Astrocyte (in vitro differentiated cells and primary cell): ENCODE measurements at regions not wholly inside any gene's neighbourhood (a gene's known extent, or its start where the extent isn't known, plus 50 kb on each side); places are given as distances from the start of the nearest gene placed in this dataset.

Source experiments
- DNase-seq: peaks from one replicate; pipeline ENCODE4 v3.0.0-alpha.2; 2010; ENCODE audit warnings: low read depth
- FAIRE-seq: peaks from 2 replicates; lab custom pipeline; 2011; peaks lifted over from hg19 to GRCh38; lab: Jason Lieb, UNC
- H2AFZ ChIP-seq: 2 replicates; pipeline ENCODE4 v1.6.0; 2012; ENCODE audit warnings: low read depth, low read length, inconsistent platforms
- H3K27ac ChIP-seq: 2 replicates; pipeline ENCODE4 v1.5.1; 2011; ENCODE audit warnings: low read depth, low read length, inconsistent platforms
- H3K27me3 ChIP-seq: 2 replicates; pipeline ENCODE4 v1.6.0; 2011; ENCODE audit warnings: low read length, inconsistent platforms; ENCODE audit not compliant: insufficient read depth
- H3K36me3 ChIP-seq: 2 replicates; pipeline ENCODE4 v1.5.1; 2011; ENCODE audit warnings: low read length, inconsistent platforms; ENCODE audit not compliant: insufficient read depth
- H3K4me1 ChIP-seq: 2 replicates; pipeline ENCODE4 v1.5.1; 2011; ENCODE audit warnings: low read length, inconsistent platforms; ENCODE audit not compliant: insufficient read depth
- H3K4me2 ChIP-seq: 2 replicates; pipeline ENCODE4 v1.6.0; 2012; ENCODE audit warnings: low read length, inconsistent platforms
- H3K4me3 ChIP-seq: 2 replicates; pipeline ENCODE4 v1.5.1; 2011; ENCODE audit warnings: low read depth, mild to moderate bottlenecking, low read length, inconsistent platforms; ENCODE audit not compliant: insufficient read depth
- H3K79me2 ChIP-seq: 2 replicates; pipeline ENCODE4 v1.6.0; 2012; ENCODE audit warnings: mild to moderate bottlenecking, low read length, inconsistent platforms; ENCODE audit not compliant: insufficient read depth
- H3K9ac ChIP-seq: 2 replicates; pipeline ENCODE4 v1.6.0; 2012; ENCODE audit warnings: mild to moderate bottlenecking, low read length, inconsistent platforms
- H3K9me3 ChIP-seq: 2 replicates; pipeline ENCODE4 v1.5.1; 2012; ENCODE audit warnings: low read depth, mild to moderate bottlenecking, low read length, inconsistent platforms; ENCODE audit not compliant: insufficient read depth
- H4K20me1 ChIP-seq: 2 replicates; pipeline ENCODE4 v1.6.0; 2012; ENCODE audit warnings: low read length, inconsistent platforms; ENCODE audit not compliant: insufficient read depth
- H3K27ac Mint-ChIP-seq: one replicate; pipeline ENCODE4 v1.8.0; 2021; ENCODE audit warnings: mild to moderate bottlenecking, mixed read lengths; ENCODE audit not compliant: unreplicated experiment
- H3K27me3 Mint-ChIP-seq: one replicate; pipeline ENCODE4 v1.8.0; 2021; ENCODE audit warnings: low read depth, mixed read lengths; ENCODE audit not compliant: unreplicated experiment
- H3K36me3 Mint-ChIP-seq: one replicate; pipeline ENCODE4 v1.8.0; 2021; ENCODE audit warnings: low read depth, mixed read lengths; ENCODE audit not compliant: unreplicated experiment
- H3K4me1 Mint-ChIP-seq: one replicate; pipeline ENCODE4 v1.8.0; 2021; ENCODE audit warnings: low read depth, mixed read lengths; ENCODE audit not compliant: unreplicated experiment
- H3K4me3 Mint-ChIP-seq: one replicate; pipeline ENCODE4 v1.8.0; 2021; ENCODE audit warnings: mild to moderate bottlenecking, moderate library complexity, mixed read lengths; ENCODE audit not compliant: unreplicated experiment
- H3K9me3 Mint-ChIP-seq: one replicate; pipeline ENCODE4 v1.8.0; 2021; ENCODE audit warnings: mild to moderate bottlenecking, mixed read lengths; ENCODE audit not compliant: unreplicated experiment
- CTCF ChIP-seq: IDR thresholded peaks from 2 replicates; pipeline ENCODE4 v1.5.1; 2011; ENCODE audit warnings: low read depth, mild to moderate bottlenecking, inconsistent platforms, low read length, moderate library complexity; ENCODE audit not compliant: insufficient read depth
- EZH2 ChIP-seq: IDR thresholded peaks from 2 replicates; pipeline ENCODE4 v1.6.1; 2012; ENCODE audit warnings: mild to moderate bottlenecking, low read length, inconsistent platforms; ENCODE audit not compliant: insufficient read depth

GRCh38 chr13:80086304-80086721 is 254.6 kb downstream of the SPRY2 start:
- no peak overlapping the region for H2AFZ ChIP-seq
- H4K20me1 ChIP-seq, result no peaks in the 10 kb centered on the region
- no peak overlapping the region for H3K27ac ChIP-seq
- Mint-ChIP-seq H3K36me3 (no peaks in the 10 kb centered on the region), H3K9me3 (peaks cover 3% of the 10 kb centered on the region), H3K27ac (no peak overlapping the region), H3K4me3 (no peak overlapping the region), H3K4me1 (peaks cover 35% of the 10 kb centered on the region), H3K27me3 (no peaks in the 10 kb centered on the region)
- TF ChIP-seq CTCF (no peak), EZH2 (no peak)
- H3K4me1 ChIP-seq, result peaks cover 24% of the 10 kb centered on the region
- no peaks in the 10 kb centered on the region for H3K9me3 ChIP-seq
- no peaks in the 10 kb centered on the region for H3K36me3 ChIP-seq
- H3K27me3 ChIP-seq, result no peaks in the 10 kb centered on the region
- FAIRE-seq, result no peak
- H3K4me3 ChIP-seq, result no peak overlapping the region
- no peaks in the 10 kb centered on the region for H3K79me2 ChIP-seq
- H3K4me2 ChIP-seq, result peak overlapping the region; percentile 13
- DNase-seq, result peak; percentile 44
- no peak overlapping the region for H3K9ac ChIP-seq

- H3K27me3 ChIP-seq, result no peaks in the 10 kb centered on the region
- peak overlapping the region; percentile 42 for H3K4me3 ChIP-seq
- peak overlapping the region; percentile 84 for H3K27ac Mint-ChIP-seq
- peaks cover 24% of the 10 kb centered on the region for H3K4me1 ChIP-seq
- H3K36me3 Mint-ChIP-seq, result no peaks in the 10 kb centered on the region
- no peaks in the 10 kb centered on the region for H3K36me3 ChIP-seq
- H3K9me3 Mint-ChIP-seq, result peaks cover 3% of the 10 kb centered on the region
- H3K9ac ChIP-seq, result peak overlapping the region; percentile 75
- H3K4me1 Mint-ChIP-seq, result peaks cover 37% of the 10 kb centered on the region
- peak overlapping the region; percentile 82 for H3K4me2 ChIP-seq
- FAIRE-seq (peak; percentile 96), DNase-seq (peak; percentile 97)
- TF ChIP-seq CTCF, result no peak
- no peaks in the 10 kb centered on the region for H3K79me2 ChIP-seq
- no peak overlapping the region for H2AFZ ChIP-seq
- H3K27ac ChIP-seq, result peak overlapping the region; percentile 91
- no peaks in the 10 kb centered on the region for H3K9me3 ChIP-seq
- no peaks in the 10 kb centered on the region for H4K20me1 ChIP-seq
- H3K4me3 Mint-ChIP-seq, result no peak overlapping the region
- H3K27me3 Mint-ChIP-seq, result no peaks in the 10 kb centered on the region
These were observed 256.9 kb downstream of the SPRY2 start for GRCh38 chr13:80083853-80084676.
